HG03175 (cell line): ENCODE measurements at regions not wholly inside any gene's neighbourhood (a gene's known extent, or its start where the extent isn't known, plus 50 kb on each side); places are given as distances from the start of the nearest gene placed in this dataset.

Source experiments
- ATAC-seq: cut with Tn5 transposase; IDR thresholded peaks from one replicate; pipeline ENCODE4 v1.9.1; 2021; ENCODE audit warnings: mild to moderate bottlenecking, moderate library complexity; ENCODE audit not compliant: unreplicated experiment

- ATAC-seq: no peak
Observed at GRCh38 chr1:5365751-5366150, 626.5 kb downstream of the NPHP4 start.

GRCh38 chr1:5364591-5364990, 627.6 kb downstream of the NPHP4 start:
- no peak for ATAC-seq

- no peak for ATAC-seq
Observed at GRCh38 chr1:5354681-5355080, 637.5 kb downstream of the NPHP4 start.

GRCh38 chr1:5351366-5351765, 640.9 kb downstream of the NPHP4 start:
- ATAC-seq: no peak

GRCh38 chr1:5349526-5349925, 642.7 kb downstream of the NPHP4 start:
- ATAC-seq: no peak

- ATAC-seq: no peak
Observed at GRCh38 chr1:5348732-5349465, 643.3 kb downstream of the NPHP4 start.

GRCh38 chr1:5347726-5348125, 644.5 kb downstream of the NPHP4 start:
- no peak for ATAC-seq

- ATAC-seq: no peak
Observed at GRCh38 chr1:5345556-5345955, 646.7 kb downstream of the NPHP4 start.

- no peak for ATAC-seq
Observed at GRCh38 chr1:5343256-5344020, 648.8 kb downstream of the NPHP4 start.

GRCh38 chr1:5342830-5343229, 649.4 kb downstream of the NPHP4 start:
- no peak for ATAC-seq

- no peak for ATAC-seq
Observed at GRCh38 chr1:5342172-5342571, 650.1 kb downstream of the NPHP4 start.

- ATAC-seq: no peak
Observed at GRCh38 chr1:5341471-5341870, 650.8 kb downstream of the NPHP4 start.

GRCh38 chr1:5340560-5341130, 651.6 kb downstream of the NPHP4 start:
- ATAC-seq: no peak

- no peak for ATAC-seq
Observed at GRCh38 chr1:5338466-5338865, 653.8 kb downstream of the NPHP4 start.

GRCh38 chr1:5333291-5333690, 658.9 kb downstream of the NPHP4 start:
- no peak for ATAC-seq

- ATAC-seq: no peak
Observed at GRCh38 chr1:5331101-5331500, 661.1 kb downstream of the NPHP4 start.

- no peak for ATAC-seq
Observed at GRCh38 chr1:5329068-5329739, 663.0 kb downstream of the NPHP4 start.

- no peak for ATAC-seq
Observed at GRCh38 chr1:5324883-5325282, 667.3 kb downstream of the NPHP4 start.

GRCh38 chr1:5318143-5318816, 663.9 kb downstream of the AJAP1 start:
- ATAC-seq: no peak

GRCh38 chr1:5317391-5317790, 663.0 kb downstream of the AJAP1 start:
- no peak for ATAC-seq

GRCh38 chr1:5312862-5313261, 658.5 kb downstream of the AJAP1 start:
- no peak for ATAC-seq
